Erythroblast (primary cell): ENCODE measurements at regions not wholly inside any gene's neighbourhood (a gene's known extent, or its start where the extent isn't known, plus 50 kb on each side); places are given as distances from the start of the nearest gene placed in this dataset.

ENCODE experiments used
- GATA1 ChIP-seq: IDR thresholded peaks from 2 replicates; pipeline ENCODE4 v1.6.1; 2011; ENCODE audit warnings: low read depth, mild to moderate bottlenecking, control low read depth, low read length, moderate library complexity
- POLR2A ChIP-seq: IDR thresholded peaks from 2 replicates; pipeline ENCODE4 v1.6.1; 2011; ENCODE audit warnings: mild to moderate bottlenecking, low read length

- TF ChIP-seq POLR2A: no peak
- no peak for TF ChIP-seq GATA1
Measured at GRCh38 chr4:146107587-146108240, 67.8 kb upstream of the LSM6 start.
